HepG2 (cell line): ENCODE measurements at regions not wholly inside any gene's neighbourhood (a gene's known extent, or its start where the extent isn't known, plus 50 kb on each side); places are given as distances from the start of the nearest gene placed in this dataset.

Experiments used
- ATAD3A ChIP-seq: sonication (generic); formaldehyde crosslinking; IDR thresholded peaks from 2 replicates; pipeline ENCODE4 v1.4.0; 2020; ENCODE audit warnings: missing genetic modification reagents
- ATF7-NPFF ChIP-seq: sonication (generic); formaldehyde crosslinking; IDR thresholded peaks from 2 replicates; pipeline ENCODE4 v1.8.1; 2023; ENCODE audit warnings: mild to moderate bottlenecking, low read depth, missing genetic modification reagents, moderate library complexity
- BCL6 ChIP-seq: IDR thresholded peaks from 2 replicates; pipeline ENCODE4 v1.6.1; 2016; ENCODE audit warnings: missing genetic modification reagents, missing compliant biosample characterization
- CC2D1A ChIP-seq: sonication (generic); formaldehyde crosslinking; IDR thresholded peaks from 2 replicates; pipeline ENCODE4 v1.8.1; 2023; ENCODE audit warnings: mild to moderate bottlenecking, missing genetic modification reagents
- ETV5 ChIP-seq: IDR thresholded peaks from 2 replicates; pipeline ENCODE4 v1.6.1; 2018; ENCODE audit warnings: missing biosample characterization, missing genetic modification reagents, inconsistent platforms, borderline replicate concordance
- GLI4 ChIP-seq: sonication (generic); formaldehyde crosslinking; IDR thresholded peaks from 2 replicates; pipeline ENCODE4 v1.5.1; 2020; ENCODE audit warnings: missing genetic modification reagents, mild to moderate bottlenecking, moderate library complexity, borderline replicate concordance
- IKZF4 ChIP-seq: sonication (generic); formaldehyde crosslinking; IDR thresholded peaks from 2 replicates; pipeline ENCODE4 v1.5.1; 2020; ENCODE audit warnings: borderline replicate concordance, mild to moderate bottlenecking, low read depth, missing genetic modification reagents; ENCODE audit errors: not compliant biosample characterization
- JDP2 ChIP-seq: sonication (generic); formaldehyde crosslinking; IDR thresholded peaks from 2 replicates; pipeline ENCODE4 v1.8.1; 2022; ENCODE audit warnings: missing genetic modification reagents, borderline replicate concordance
- MAF1 ChIP-seq: sonication (generic); formaldehyde crosslinking; IDR thresholded peaks from 2 replicates; pipeline ENCODE4 v1.5.0; 2020; ENCODE audit warnings: missing genetic modification reagents, borderline replicate concordance
- MTA1 ChIP-seq: sonication (generic); formaldehyde crosslinking; IDR thresholded peaks from 2 replicates; pipeline ENCODE4 v1.4.0; 2020; ENCODE audit warnings: missing genetic modification reagents, mild to moderate bottlenecking, borderline replicate concordance
- NFE2 ChIP-seq: sonication (generic); formaldehyde crosslinking; IDR thresholded peaks from 2 replicates; pipeline ENCODE4 v1.4.0; 2020; ENCODE audit warnings: missing genetic modification reagents
- SNAPC2 ChIP-seq: sonication (generic); formaldehyde crosslinking; IDR thresholded peaks from 2 replicates; pipeline ENCODE4 v1.8.1; 2022; ENCODE audit warnings: mild to moderate bottlenecking, missing genetic modification reagents
- THYN1 ChIP-seq: sonication (generic); formaldehyde crosslinking; IDR thresholded peaks from 2 replicates; pipeline ENCODE4 v1.8.1; 2023; ENCODE audit warnings: low read depth, mild to moderate bottlenecking, moderate library complexity, missing genetic modification reagents, borderline replicate concordance
- ZNF136 ChIP-seq: sonication (generic); formaldehyde crosslinking; IDR thresholded peaks from 2 replicates; pipeline ENCODE4 v1.8.1; 2022; ENCODE audit warnings: low read depth, mild to moderate bottlenecking, moderate library complexity, missing genetic modification reagents
- ZNF256 ChIP-seq: sonication (generic); formaldehyde crosslinking; conservative IDR thresholded peaks from 2 replicates; pipeline ENCODE4 v1.4.0; 2020; ENCODE audit warnings: missing genetic modification reagents
- ZNF367 ChIP-seq: sonication (generic); formaldehyde crosslinking; IDR thresholded peaks from 2 replicates; pipeline ENCODE4 v1.4.0; 2020; ENCODE audit warnings: missing genetic modification reagents, borderline replicate concordance
- ZNF557 ChIP-seq: sonication (generic); formaldehyde crosslinking; IDR thresholded peaks from 2 replicates; pipeline ENCODE4 v1.4.0; 2020; ENCODE audit warnings: missing genetic modification reagents
- ZSCAN20 ChIP-seq: sonication (generic); formaldehyde crosslinking; IDR thresholded peaks from 2 replicates; pipeline ENCODE4 v1.4.0; 2020; ENCODE audit warnings: missing genetic modification reagents, mild to moderate bottlenecking, borderline replicate concordance
- TF ChIP-seq, protein P1 (sequence below): sonication (generic); formaldehyde crosslinking; conservative IDR thresholded peaks from 2 replicates; pipeline ENCODE4 v1.8.0; 2022; ENCODE audit warnings: missing genetic modification reagents
- TF ChIP-seq, protein P2 (sequence below): IDR thresholded peaks from 2 replicates; pipeline ENCODE4 v1.6.1; 2016; ENCODE audit warnings: mild to moderate bottlenecking, missing biosample characterization, missing genetic modification reagents
- TF ChIP-seq, protein P3 (sequence below): sonication (generic); formaldehyde crosslinking; IDR thresholded peaks from 2 replicates; pipeline ENCODE4 v1.5.1; 2020; ENCODE audit warnings: mild to moderate bottlenecking, missing genetic modification reagents, moderate library complexity
- TF ChIP-seq, protein P4 (sequence below): fragments of 450-650 bp; IDR thresholded peaks from 2 replicates; pipeline ENCODE4 v1.6.1; 2016

DNA sequence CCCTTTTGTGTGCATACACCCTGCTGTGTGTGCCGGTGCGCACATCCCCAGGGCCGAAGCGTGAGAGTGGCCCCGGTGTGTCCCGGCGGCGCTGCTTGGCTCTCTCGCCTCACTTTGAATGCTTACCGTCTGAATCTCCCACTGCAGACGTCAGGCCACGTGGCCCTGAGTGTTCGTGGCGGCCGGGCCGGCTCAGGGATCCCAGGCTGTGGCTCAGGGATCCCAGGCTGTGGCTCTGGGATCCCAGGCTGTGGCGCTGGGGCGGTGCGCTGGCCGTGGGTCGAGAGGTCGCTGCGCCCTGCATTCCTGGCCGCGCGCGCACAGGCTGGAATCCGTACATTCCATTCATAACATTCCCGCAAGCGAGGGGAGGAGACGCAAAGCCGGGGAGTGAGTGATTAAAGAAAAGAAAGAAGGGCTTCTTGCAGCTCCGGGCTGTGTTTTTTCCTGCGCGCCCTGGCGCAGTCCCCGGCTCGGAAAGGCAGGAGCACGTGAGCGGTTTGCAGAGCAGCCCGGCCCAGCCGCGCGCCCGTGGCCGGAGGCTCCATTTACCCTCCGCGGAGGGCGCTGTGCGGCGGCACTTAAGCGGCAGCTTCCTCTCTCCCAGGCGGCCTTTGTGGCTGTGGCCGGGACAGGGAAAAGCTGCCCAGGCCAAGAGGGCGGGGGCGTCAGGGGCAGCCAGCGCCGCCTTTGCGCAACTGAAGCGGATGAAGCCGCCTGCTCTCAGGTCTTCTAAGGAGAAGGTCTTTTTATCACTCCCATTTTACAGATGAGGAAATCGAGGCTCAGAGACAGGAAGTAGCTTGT, 87.0 kb upstream of the ALDH1L1 start (continued):
- TF ChIP-seq, protein P1, sequence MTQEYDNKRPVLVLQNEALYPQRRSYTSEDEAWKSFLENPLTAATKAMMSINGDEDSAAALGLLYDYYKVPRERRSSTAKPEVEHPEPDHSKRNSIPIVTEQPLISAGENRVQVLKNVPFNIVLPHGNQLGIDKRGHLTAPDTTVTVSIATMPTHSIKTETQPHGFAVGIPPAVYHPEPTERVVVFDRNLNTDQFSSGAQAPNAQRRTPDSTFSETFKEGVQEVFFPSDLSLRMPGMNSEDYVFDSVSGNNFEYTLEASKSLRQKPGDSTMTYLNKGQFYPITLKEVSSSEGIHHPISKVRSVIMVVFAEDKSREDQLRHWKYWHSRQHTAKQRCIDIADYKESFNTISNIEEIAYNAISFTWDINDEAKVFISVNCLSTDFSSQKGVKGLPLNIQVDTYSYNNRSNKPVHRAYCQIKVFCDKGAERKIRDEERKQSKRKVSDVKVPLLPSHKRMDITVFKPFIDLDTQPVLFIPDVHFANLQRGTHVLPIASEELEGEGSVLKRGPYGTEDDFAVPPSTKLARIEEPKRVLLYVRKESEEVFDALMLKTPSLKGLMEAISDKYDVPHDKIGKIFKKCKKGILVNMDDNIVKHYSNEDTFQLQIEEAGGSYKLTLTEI, result no peak
- no peak for TF ChIP-seq ZNF367 (CRISPR knock-in tag)
- TF ChIP-seq ETV5, result 0 out of 2 replicates have a peak, but pooled peaks have one; percentile 11
- peak; percentile 89; the same call in 1 of the 2 replicates for TF ChIP-seq MTA1 (CRISPR knock-in tag)
- TF ChIP-seq ATAD3A (CRISPR knock-in tag), result no peak
- TF ChIP-seq BCL6 (CRISPR knock-in tag), result peak; percentile 10
- TF ChIP-seq, protein P2, sequence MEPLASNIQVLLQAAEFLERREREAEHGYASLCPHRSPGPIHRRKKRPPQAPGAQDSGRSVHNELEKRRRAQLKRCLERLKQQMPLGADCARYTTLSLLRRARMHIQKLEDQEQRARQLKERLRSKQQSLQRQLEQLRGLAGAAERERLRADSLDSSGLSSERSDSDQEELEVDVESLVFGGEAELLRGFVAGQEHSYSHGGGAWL (CRISPR knock-in tag), result peak; percentile 91
- TF ChIP-seq, protein P3, sequence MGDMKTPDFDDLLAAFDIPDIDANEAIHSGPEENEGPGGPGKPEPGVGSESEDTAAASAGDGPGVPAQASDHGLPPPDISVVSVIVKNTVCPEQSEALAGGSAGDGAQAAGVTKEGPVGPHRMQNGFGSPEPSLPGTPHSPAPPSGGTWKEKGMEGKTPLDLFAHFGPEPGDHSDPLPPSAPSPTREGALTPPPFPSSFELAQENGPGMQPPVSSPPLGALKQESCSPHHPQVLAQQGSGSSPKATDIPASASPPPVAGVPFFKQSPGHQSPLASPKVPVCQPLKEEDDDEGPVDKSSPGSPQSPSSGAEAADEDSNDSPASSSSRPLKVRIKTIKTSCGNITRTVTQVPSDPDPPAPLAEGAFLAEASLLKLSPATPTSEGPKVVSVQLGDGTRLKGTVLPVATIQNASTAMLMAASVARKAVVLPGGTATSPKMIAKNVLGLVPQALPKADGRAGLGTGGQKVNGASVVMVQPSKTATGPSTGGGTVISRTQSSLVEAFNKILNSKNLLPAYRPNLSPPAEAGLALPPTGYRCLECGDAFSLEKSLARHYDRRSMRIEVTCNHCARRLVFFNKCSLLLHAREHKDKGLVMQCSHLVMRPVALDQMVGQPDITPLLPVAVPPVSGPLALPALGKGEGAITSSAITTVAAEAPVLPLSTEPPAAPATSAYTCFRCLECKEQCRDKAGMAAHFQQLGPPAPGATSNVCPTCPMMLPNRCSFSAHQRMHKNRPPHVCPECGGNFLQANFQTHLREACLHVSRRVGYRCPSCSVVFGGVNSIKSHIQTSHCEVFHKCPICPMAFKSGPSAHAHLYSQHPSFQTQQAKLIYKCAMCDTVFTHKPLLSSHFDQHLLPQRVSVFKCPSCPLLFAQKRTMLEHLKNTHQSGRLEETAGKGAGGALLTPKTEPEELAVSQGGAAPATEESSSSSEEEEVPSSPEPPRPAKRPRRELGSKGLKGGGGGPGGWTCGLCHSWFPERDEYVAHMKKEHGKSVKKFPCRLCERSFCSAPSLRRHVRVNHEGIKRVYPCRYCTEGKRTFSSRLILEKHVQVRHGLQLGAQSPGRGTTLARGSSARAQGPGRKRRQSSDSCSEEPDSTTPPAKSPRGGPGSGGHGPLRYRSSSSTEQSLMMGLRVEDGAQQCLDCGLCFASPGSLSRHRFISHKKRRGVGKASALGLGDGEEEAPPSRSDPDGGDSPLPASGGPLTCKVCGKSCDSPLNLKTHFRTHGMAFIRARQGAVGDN (CRISPR knock-in tag), result peak; percentile 83
- TF ChIP-seq JDP2 (CRISPR knock-in tag), result no peak
- TF ChIP-seq GLI4, result peak; percentile 34; the same call in 1 of the 2 replicates
- no peak for TF ChIP-seq ZSCAN20 (CRISPR knock-in tag)
- peak; percentile 54 for TF ChIP-seq IKZF4 (CRISPR knock-in tag)
- TF ChIP-seq, protein P4, sequence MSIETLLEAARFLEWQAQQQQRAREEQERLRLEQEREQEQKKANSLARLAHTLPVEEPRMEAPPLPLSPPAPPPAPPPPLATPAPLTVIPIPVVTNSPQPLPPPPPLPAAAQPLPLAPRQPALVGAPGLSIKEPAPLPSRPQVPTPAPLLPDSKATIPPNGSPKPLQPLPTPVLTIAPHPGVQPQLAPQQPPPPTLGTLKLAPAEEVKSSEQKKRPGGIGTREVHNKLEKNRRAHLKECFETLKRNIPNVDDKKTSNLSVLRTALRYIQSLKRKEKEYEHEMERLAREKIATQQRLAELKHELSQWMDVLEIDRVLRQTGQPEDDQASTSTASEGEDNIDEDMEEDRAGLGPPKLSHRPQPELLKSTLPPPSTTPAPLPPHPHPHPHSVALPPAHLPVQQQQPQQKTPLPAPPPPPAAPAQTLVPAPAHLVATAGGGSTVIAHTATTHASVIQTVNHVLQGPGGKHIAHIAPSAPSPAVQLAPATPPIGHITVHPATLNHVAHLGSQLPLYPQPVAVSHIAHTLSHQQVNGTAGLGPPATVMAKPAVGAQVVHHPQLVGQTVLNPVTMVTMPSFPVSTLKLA, result 0 out of 2 replicates have a peak, but pooled peaks have one; percentile 7
- no peak for TF ChIP-seq SNAPC2 (CRISPR knock-in tag)
- no peak for TF ChIP-seq ZNF557 (CRISPR knock-in tag)
- TF ChIP-seq ATF7-NPFF (CRISPR knock-in tag), result peak; percentile 77; the same call in 1 of the 2 replicates
- TF ChIP-seq CC2D1A (CRISPR knock-in tag), result no peak
- TF ChIP-seq ZNF256 (CRISPR knock-in tag), result no peak; the same call in 1 of the 2 replicates
- TF ChIP-seq THYN1, result no peak
- no peak for TF ChIP-seq MAF1 (CRISPR knock-in tag)
- no peak for TF ChIP-seq ZNF136 (CRISPR knock-in tag)
- no peak for TF ChIP-seq NFE2
